ENCODE measurements at regions not wholly inside any gene's neighbourhood (a gene's known extent, or its start where the extent isn't known, plus 50 kb on each side); places are given as distances from the start of the nearest gene placed in this dataset.
"Not testable (repeated sequence)": the region's sequence is repeated elsewhere in the genome, so short reads cannot be mapped to it uniquely, and the experiment has no call there.

- Histone ChIP-seq H3K9me3 (ENCODE audit: insufficient read depth, low read depth, low read length) (peaks cover 6% of the 10 kb centered on the region), H3K4me1 (ENCODE audit: insufficient read depth, low read length) (no peaks in the 10 kb centered on the region), H3K4me3 (ENCODE audit: low read length) (no peak overlapping the region), H3K27me3 (ENCODE audit: insufficient read depth, low read length) (no peaks in the 10 kb centered on the region), H3K9ac (ENCODE audit: low read depth, low read length) (no peak overlapping the region), H3K27ac (ENCODE audit: low read length) (no peak overlapping the region), H3K36me3 (ENCODE audit: insufficient read depth, low read depth, low read length) (no peaks in the 10 kb centered on the region)
These were observed 181.8 kb upstream of the CCNH start for GRCh38 chr5:87594566-87594965.

- no peak overlapping the region for H3K9ac ChIP-seq (ENCODE audit: low read depth, low read length)
- H3K4me3 ChIP-seq (ENCODE audit: low read length) = no peak overlapping the region
- no peak overlapping the region for H3K27ac ChIP-seq (ENCODE audit: low read length)
- H3K4me1 ChIP-seq (ENCODE audit: insufficient read depth, low read length) = 0 out of 2 replicates have a peak, but pooled peaks cover 5% of the 10 kb centered on the region
- no peaks in the 10 kb centered on the region for H3K9me3 ChIP-seq (ENCODE audit: insufficient read depth, low read depth, low read length)
- H3K36me3 ChIP-seq (ENCODE audit: insufficient read depth, low read depth, low read length) = no peaks in the 10 kb centered on the region
- H3K27me3 ChIP-seq (ENCODE audit: insufficient read depth, low read length) = no peaks in the 10 kb centered on the region
These were observed 176.9 kb upstream of the CCNH start for GRCh38 chr5:87589587-87589986.

DNA sequence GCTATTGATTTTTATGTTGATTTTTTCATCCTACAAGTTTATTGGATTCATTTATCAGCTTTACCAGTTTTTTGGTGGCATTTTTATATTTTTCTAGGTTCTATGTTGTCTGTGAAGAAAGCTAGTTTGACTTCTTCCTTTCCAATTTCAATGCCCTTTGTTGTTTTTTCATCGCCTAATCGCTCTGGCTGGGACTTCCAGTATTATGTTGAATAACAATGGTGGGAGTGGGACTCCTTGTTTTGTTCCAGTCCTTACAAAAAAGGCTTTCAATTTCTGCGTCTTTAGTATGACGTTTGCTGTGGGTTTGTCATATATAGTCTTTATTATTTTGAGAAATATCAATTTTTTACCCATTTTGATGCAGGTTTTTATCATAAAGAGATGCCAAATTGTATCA lies 175.6 kb upstream of the CCNH start:
- Histone ChIP-seq H3K36me3 (ENCODE audit: insufficient read depth, low read depth, low read length) (no peaks in the 10 kb centered on the region), H3K4me1 (ENCODE audit: insufficient read depth, low read length) (0 out of 2 replicates have a peak, but pooled peaks cover 5% of the 10 kb centered on the region), H3K27me3 (ENCODE audit: insufficient read depth, low read length) (no peaks in the 10 kb centered on the region), H3K4me3 (ENCODE audit: low read length) (0 out of 2 replicates have a peak overlapping the region, but pooled peaks have one; percentile 7), H3K27ac (ENCODE audit: low read length) (no peak overlapping the region), H3K9ac (ENCODE audit: low read depth, low read length) (no peak overlapping the region), H3K9me3 (ENCODE audit: insufficient read depth, low read depth, low read length) (no peaks in the 10 kb centered on the region)

- not testable (repeated sequence) for H3K27ac ChIP-seq (ENCODE audit: low read length); H3K27me3 ChIP-seq (ENCODE audit: insufficient read depth, low read length); H3K36me3 ChIP-seq (ENCODE audit: insufficient read depth, low read depth, low read length); H3K9ac ChIP-seq (ENCODE audit: low read depth, low read length); H3K9me3 ChIP-seq (ENCODE audit: insufficient read depth, low read depth, low read length); H3K4me3 ChIP-seq (ENCODE audit: low read length); H3K4me1 ChIP-seq (ENCODE audit: insufficient read depth, low read length)
These were observed 171.0 kb upstream of the CCNH start for GRCh38 chr5:87583704-87584103.

- Histone ChIP-seq H3K4me1 (ENCODE audit: insufficient read depth, low read length) (no peaks in the 10 kb centered on the region), H3K36me3 (ENCODE audit: insufficient read depth, low read depth, low read length) (no peaks in the 10 kb centered on the region), H3K9me3 (ENCODE audit: insufficient read depth, low read depth, low read length) (no peaks in the 10 kb centered on the region), H3K27ac (ENCODE audit: low read length) (no peak overlapping the region), H3K9ac (ENCODE audit: low read depth, low read length) (no peak overlapping the region), H3K27me3 (ENCODE audit: insufficient read depth, low read length) (no peaks in the 10 kb centered on the region), H3K4me3 (ENCODE audit: low read length) (no peak overlapping the region)
These were observed 169.4 kb upstream of the CCNH start for GRCh38 chr5:87582149-87582548.

- Histone ChIP-seq H3K9ac (ENCODE audit: low read depth, low read length) (no peak overlapping the region), H3K27ac (ENCODE audit: low read length) (no peak overlapping the region), H3K27me3 (ENCODE audit: insufficient read depth, low read length) (no peaks in the 10 kb centered on the region), H3K4me3 (ENCODE audit: low read length) (no peak overlapping the region), H3K9me3 (ENCODE audit: insufficient read depth, low read depth, low read length) (no peaks in the 10 kb centered on the region), H3K4me1 (ENCODE audit: insufficient read depth, low read length) (no peaks in the 10 kb centered on the region), H3K36me3 (ENCODE audit: insufficient read depth, low read depth, low read length) (no peaks in the 10 kb centered on the region)
These were observed 168.9 kb upstream of the CCNH start for GRCh38 chr5:87581661-87582060.

GRCh38 chr5:87579678-87580077 lies 166.9 kb upstream of the CCNH start:
- H3K36me3 ChIP-seq (ENCODE audit: insufficient read depth, low read depth, low read length) = no peaks in the 10 kb centered on the region
- H3K9ac ChIP-seq (ENCODE audit: low read depth, low read length) = no peak overlapping the region
- H3K4me1 ChIP-seq (ENCODE audit: insufficient read depth, low read length) = no peaks in the 10 kb centered on the region
- H3K4me3 ChIP-seq (ENCODE audit: low read length) = no peak overlapping the region
- no peaks in the 10 kb centered on the region for H3K9me3 ChIP-seq (ENCODE audit: insufficient read depth, low read depth, low read length)
- no peaks in the 10 kb centered on the region for H3K27me3 ChIP-seq (ENCODE audit: insufficient read depth, low read length)
- no peak overlapping the region for H3K27ac ChIP-seq (ENCODE audit: low read length)

DNA sequence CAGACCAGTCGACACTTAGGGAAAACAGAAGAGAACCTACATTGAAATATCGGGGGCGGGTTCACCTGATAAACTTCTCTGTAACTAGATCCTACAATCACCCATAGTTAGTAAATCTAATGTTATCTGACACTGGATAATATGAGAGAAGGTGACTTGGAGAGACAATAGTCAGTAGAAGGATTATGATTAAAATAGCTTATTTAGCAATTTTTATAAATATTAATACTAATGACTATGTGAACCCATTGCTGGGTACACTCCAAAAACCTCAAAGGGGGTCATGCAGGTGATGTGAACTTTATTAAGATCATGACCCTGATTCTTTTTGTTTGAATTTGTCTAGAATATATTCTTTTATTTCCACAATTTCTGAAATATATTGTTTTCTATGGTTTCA lies 164.1 kb upstream of the CCNH start:
- Histone ChIP-seq H3K4me1 (ENCODE audit: insufficient read depth, low read length) (no peaks in the 10 kb centered on the region), H3K27ac (ENCODE audit: low read length) (no peak overlapping the region), H3K9me3 (ENCODE audit: insufficient read depth, low read depth, low read length) (no peaks in the 10 kb centered on the region), H3K27me3 (ENCODE audit: insufficient read depth, low read length) (no peaks in the 10 kb centered on the region), H3K4me3 (ENCODE audit: low read length) (no peak overlapping the region), H3K36me3 (ENCODE audit: insufficient read depth, low read depth, low read length) (no peaks in the 10 kb centered on the region), H3K9ac (ENCODE audit: low read depth, low read length) (no peak overlapping the region)

DNA sequence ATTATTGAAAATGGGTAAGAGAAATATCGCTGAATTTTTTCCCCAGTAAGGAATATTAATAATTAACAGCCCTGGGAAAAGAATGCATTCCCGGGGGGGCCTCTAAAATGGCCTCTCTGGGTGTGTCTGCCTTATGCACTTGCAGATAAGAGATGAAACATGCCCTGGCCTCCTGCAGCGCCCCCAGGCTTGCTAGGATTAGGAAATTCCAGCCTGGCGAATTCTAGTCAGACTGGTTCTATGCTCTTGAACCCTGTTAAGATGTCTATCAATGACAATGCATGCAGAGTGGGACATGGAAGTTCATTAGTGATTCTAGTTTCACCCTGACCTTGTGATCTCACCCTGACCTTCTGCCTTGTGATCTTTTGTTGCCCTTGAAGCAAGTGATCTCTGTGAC lies 163.6 kb upstream of the CCNH start:
- H3K9me3 ChIP-seq (ENCODE audit: insufficient read depth, low read depth, low read length); H3K27me3 ChIP-seq (ENCODE audit: insufficient read depth, low read length); H3K4me3 ChIP-seq (ENCODE audit: low read length); H3K4me1 ChIP-seq (ENCODE audit: insufficient read depth, low read length); H3K27ac ChIP-seq (ENCODE audit: low read length); H3K36me3 ChIP-seq (ENCODE audit: insufficient read depth, low read depth, low read length); H3K9ac ChIP-seq (ENCODE audit: low read depth, low read length): not testable (repeated sequence)

GRCh38 chr5:87574106-87574505 lies 161.4 kb upstream of the CCNH start:
- Histone ChIP-seq H3K27ac (ENCODE audit: low read length) (no peak overlapping the region), H3K9me3 (ENCODE audit: insufficient read depth, low read depth, low read length) (no peaks in the 10 kb centered on the region), H3K36me3 (ENCODE audit: insufficient read depth, low read depth, low read length) (no peaks in the 10 kb centered on the region), H3K4me1 (ENCODE audit: insufficient read depth, low read length) (no peaks in the 10 kb centered on the region), H3K27me3 (ENCODE audit: insufficient read depth, low read length) (no peaks in the 10 kb centered on the region), H3K4me3 (ENCODE audit: low read length) (no peak overlapping the region), H3K9ac (ENCODE audit: low read depth, low read length) (no peak overlapping the region)

DNA sequence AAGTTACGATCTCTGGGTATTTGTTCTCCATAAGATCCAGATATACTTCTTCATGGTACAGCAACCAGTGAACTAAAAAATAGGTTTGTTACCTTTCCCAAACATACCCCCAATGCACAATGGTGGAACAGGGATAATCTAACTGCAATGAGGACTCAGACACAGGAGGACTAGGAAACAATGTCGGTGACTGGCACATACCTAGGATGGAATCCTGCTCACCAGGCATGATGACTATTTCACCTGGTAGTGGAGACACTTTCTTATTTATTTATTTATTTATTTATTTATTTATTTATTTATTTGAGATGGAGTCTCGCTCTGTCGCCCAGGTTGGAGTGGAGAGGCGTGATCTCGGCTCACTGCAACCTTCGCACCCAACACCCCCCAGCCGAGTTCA lies 159.9 kb upstream of the CCNH start:
- no peak overlapping the region for H3K9ac ChIP-seq (ENCODE audit: low read depth, low read length)
- no peaks in the 10 kb centered on the region for H3K27me3 ChIP-seq (ENCODE audit: insufficient read depth, low read length)
- no peaks in the 10 kb centered on the region for H3K9me3 ChIP-seq (ENCODE audit: insufficient read depth, low read depth, low read length)
- H3K4me1 ChIP-seq (ENCODE audit: insufficient read depth, low read length) = no peaks in the 10 kb centered on the region
- H3K4me3 ChIP-seq (ENCODE audit: low read length) = no peak overlapping the region
- H3K36me3 ChIP-seq (ENCODE audit: insufficient read depth, low read depth, low read length) = no peaks in the 10 kb centered on the region
- no peak overlapping the region for H3K27ac ChIP-seq (ENCODE audit: low read length)

GRCh38 chr5:87572090-87572489 lies 159.4 kb upstream of the CCNH start:
- no peaks in the 10 kb centered on the region for H3K9me3 ChIP-seq (ENCODE audit: insufficient read depth, low read depth, low read length)
- no peaks in the 10 kb centered on the region for H3K36me3 ChIP-seq (ENCODE audit: insufficient read depth, low read depth, low read length)
- no peak overlapping the region for H3K4me3 ChIP-seq (ENCODE audit: low read length)
- no peak overlapping the region for H3K27ac ChIP-seq (ENCODE audit: low read length)
- no peaks in the 10 kb centered on the region for H3K4me1 ChIP-seq (ENCODE audit: insufficient read depth, low read length)
- H3K27me3 ChIP-seq (ENCODE audit: insufficient read depth, low read length) = no peaks in the 10 kb centered on the region
- no peak overlapping the region for H3K9ac ChIP-seq (ENCODE audit: low read depth, low read length)

DNA sequence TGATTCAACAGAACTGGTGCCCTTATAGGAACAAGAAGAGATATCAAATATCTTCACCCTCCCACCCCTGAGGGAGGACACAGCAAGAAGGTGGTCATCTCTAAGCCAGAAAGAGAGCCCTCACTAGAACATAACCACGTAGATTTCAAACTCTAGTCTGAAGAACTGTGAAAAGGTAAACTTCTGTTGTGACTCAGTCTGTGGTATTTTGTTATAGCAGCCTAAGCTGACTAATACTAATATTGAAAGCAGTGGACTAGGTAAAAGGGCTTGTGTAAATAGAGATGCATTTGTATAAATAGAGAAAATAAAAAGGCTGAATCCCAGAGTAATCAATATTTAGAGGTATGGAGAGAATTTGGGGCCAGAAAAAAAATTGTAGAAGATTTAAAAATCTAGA lies 157.6 kb upstream of the CCNH start:
- Histone ChIP-seq H3K4me3 (ENCODE audit: low read length) (no peak overlapping the region), H3K27ac (ENCODE audit: low read length) (no peak overlapping the region), H3K9ac (ENCODE audit: low read depth, low read length) (no peak overlapping the region), H3K36me3 (ENCODE audit: insufficient read depth, low read depth, low read length) (no peaks in the 10 kb centered on the region), H3K4me1 (ENCODE audit: insufficient read depth, low read length) (no peaks in the 10 kb centered on the region), H3K27me3 (ENCODE audit: insufficient read depth, low read length) (no peaks in the 10 kb centered on the region), H3K9me3 (ENCODE audit: insufficient read depth, low read depth, low read length) (no peaks in the 10 kb centered on the region)

All from iPS-20b (cell line).